ENCODE measurements at regions not wholly inside any gene's neighbourhood (a gene's known extent, or its start where the extent isn't known, plus 50 kb on each side); places are given as distances from the start of the nearest gene placed in this dataset.
"Not testable (repeated sequence)": the region's sequence is repeated elsewhere in the genome, so short reads cannot be mapped to it uniquely, and the experiment has no call there.

DNA sequence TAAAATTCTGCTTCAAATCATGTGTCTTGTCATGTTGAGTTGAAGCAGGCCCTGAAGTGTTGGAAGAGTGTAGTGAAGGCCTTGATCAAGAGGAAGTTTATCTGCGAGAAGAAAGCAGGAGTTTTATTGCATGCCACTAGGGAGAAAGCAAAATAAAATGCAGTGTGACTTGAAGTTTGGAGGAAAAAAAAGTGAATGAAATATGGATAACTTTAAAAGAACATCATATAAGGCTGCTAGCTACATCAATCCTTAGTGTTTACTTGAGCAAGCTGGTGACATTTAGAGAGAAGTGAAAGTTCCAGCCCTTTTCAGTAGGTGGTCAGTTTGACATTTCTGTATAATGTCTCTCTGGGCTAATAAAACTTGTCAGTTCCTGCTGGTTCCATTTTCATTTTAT is 841.1 kb downstream of the TMTC2 start:
- TF ChIP-seq, protein P1, sequence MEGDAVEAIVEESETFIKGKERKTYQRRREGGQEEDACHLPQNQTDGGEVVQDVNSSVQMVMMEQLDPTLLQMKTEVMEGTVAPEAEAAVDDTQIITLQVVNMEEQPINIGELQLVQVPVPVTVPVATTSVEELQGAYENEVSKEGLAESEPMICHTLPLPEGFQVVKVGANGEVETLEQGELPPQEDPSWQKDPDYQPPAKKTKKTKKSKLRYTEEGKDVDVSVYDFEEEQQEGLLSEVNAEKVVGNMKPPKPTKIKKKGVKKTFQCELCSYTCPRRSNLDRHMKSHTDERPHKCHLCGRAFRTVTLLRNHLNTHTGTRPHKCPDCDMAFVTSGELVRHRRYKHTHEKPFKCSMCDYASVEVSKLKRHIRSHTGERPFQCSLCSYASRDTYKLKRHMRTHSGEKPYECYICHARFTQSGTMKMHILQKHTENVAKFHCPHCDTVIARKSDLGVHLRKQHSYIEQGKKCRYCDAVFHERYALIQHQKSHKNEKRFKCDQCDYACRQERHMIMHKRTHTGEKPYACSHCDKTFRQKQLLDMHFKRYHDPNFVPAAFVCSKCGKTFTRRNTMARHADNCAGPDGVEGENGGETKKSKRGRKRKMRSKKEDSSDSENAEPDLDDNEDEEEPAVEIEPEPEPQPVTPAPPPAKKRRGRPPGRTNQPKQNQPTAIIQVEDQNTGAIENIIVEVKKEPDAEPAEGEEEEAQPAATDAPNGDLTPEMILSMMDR (IDR thresholded peaks at IDR 0.05) = no peak
- H3K36me3 Mint-ChIP-seq (ENCODE audit: low read depth) = peaks cover 7% of the 10 kb centered on the region; the same call in 1 of the 2 replicates
- no peak for DNase-seq
- no peak overlapping the region for H3K4me3 Mint-ChIP-seq
- no peaks in the 10 kb centered on the region for H3K27me3 Mint-ChIP-seq (ENCODE audit: insufficient read depth)
- peaks cover 40% of the 10 kb centered on the region for H3K9me3 Mint-ChIP-seq
- H3K27ac Mint-ChIP-seq = no peak overlapping the region
- no peaks in the 10 kb centered on the region for H3K4me1 Mint-ChIP-seq (ENCODE audit: low read depth)

- Mint-ChIP-seq H3K36me3 (ENCODE audit: low read depth) (peaks cover 4% of the 10 kb centered on the region; the same call in 1 of the 2 replicates), H3K9me3 (peaks cover 37% of the 10 kb centered on the region), H3K4me1 (ENCODE audit: low read depth) (no peaks in the 10 kb centered on the region), H3K4me3 (no peak overlapping the region), H3K27me3 (ENCODE audit: insufficient read depth) (no peaks in the 10 kb centered on the region; the same call in none of the 2 replicates), H3K27ac (no peak overlapping the region)
- TF ChIP-seq, protein P1 (IDR thresholded peaks at IDR 0.05) = no peak
- DNase-seq = no peak
Measured at GRCh38 chr12:83515306-83516026, 828.8 kb downstream of the TMTC2 start.

DNA sequence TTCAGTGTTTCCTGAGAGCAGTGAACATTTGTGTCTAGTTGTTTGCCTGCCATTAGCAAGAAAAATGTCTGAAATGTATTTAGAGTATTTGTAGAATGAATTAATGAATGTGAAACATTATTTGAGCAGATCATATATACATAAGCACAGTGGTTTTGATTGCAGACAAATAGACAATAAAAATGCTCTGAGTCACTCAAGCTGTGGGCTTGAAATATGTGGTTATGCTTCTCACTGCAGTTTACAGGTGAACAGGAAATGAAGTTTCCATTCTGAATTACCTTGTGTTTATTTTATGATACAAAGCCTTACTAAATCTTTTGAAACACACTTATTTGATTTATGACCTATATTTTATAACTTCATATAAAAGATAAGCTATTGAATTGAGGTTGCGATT is 827.7 kb downstream of the TMTC2 start:
- H3K4me1 Mint-ChIP-seq (ENCODE audit: low read depth) = no peaks in the 10 kb centered on the region
- H3K36me3 Mint-ChIP-seq (ENCODE audit: low read depth) = peaks cover 4% of the 10 kb centered on the region; the same call in 1 of the 2 replicates
- H3K27me3 Mint-ChIP-seq (ENCODE audit: insufficient read depth) = no peaks in the 10 kb centered on the region; the same call in none of the 2 replicates
- DNase-seq = no peak
- H3K4me3 Mint-ChIP-seq = no peak overlapping the region
- TF ChIP-seq, protein P1 (IDR thresholded peaks at IDR 0.05) = no peak
- H3K9me3 Mint-ChIP-seq = peaks cover 37% of the 10 kb centered on the region
- H3K27ac Mint-ChIP-seq = no peak overlapping the region

DNA sequence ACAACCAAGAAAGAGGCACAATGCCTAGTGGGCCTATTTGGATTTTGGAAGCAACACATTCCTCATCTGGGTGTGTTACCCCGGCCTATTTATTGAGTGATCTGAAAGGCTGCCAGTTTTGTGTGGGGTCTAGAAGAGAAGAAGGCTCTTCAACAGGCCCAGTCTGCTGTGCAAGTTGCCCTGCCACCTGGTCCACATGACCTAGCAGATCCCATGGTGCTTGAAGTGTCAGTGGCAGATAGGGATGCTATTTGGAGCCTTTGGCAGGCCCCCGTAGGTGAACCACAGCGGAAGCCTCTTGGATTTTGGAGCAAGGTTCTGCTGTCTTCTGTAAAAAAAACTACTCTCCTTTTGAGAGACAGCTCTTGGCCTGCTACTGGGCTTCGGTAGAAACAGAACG is 820.1 kb downstream of the TMTC2 start:
- Mint-ChIP-seq H3K27me3 (ENCODE audit: insufficient read depth) (no peaks in the 10 kb centered on the region; the same call in none of the 2 replicates), H3K36me3 (ENCODE audit: low read depth) (peaks cover 4% of the 10 kb centered on the region; the same call in 1 of the 2 replicates), H3K27ac (no peak overlapping the region), H3K4me1 (ENCODE audit: low read depth) (no peaks in the 10 kb centered on the region), H3K4me3 (no peak overlapping the region), H3K9me3 (peaks cover 49% of the 10 kb centered on the region)
- DNase-seq = no peak
- TF ChIP-seq, protein P1 (IDR thresholded peaks at IDR 0.05) = no peak

GRCh38 chr12:83505586-83505985 is 818.9 kb downstream of the TMTC2 start:
- no peaks in the 10 kb centered on the region; the same call in 1 of the 2 replicates for H3K27me3 Mint-ChIP-seq (ENCODE audit: insufficient read depth)
- peaks cover 47% of the 10 kb centered on the region for H3K9me3 Mint-ChIP-seq
- H3K27ac Mint-ChIP-seq = no peak overlapping the region
- H3K36me3 Mint-ChIP-seq (ENCODE audit: low read depth) = no peaks in the 10 kb centered on the region
- H3K4me1 Mint-ChIP-seq (ENCODE audit: low read depth) = no peaks in the 10 kb centered on the region
- DNase-seq = no peak
- TF ChIP-seq, protein P1 (IDR thresholded peaks at IDR 0.05) = no peak
- no peak overlapping the region for H3K4me3 Mint-ChIP-seq

DNA sequence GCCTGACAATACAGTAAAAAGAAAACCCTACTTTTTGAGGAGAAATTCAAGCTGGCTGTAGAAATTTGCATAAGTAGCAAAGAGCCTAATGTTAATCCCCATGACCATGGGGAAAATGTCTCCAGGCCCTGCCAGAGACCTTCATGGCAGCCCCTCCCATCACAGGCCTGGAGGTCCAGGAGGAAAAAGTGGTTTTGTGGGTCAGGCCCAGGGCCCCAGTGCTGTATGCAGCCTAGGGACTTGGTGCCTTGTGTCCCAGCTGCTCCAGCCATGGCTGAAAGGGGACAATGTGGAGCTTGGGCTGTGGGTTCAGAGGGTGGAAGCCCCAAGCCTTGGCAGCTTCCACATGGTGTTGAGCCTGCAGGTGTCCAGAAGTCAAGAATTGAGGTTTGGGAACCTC is 813.2 kb downstream of the TMTC2 start:
- DNase-seq; H3K36me3 Mint-ChIP-seq (ENCODE audit: low read depth); H3K4me3 Mint-ChIP-seq; H3K27me3 Mint-ChIP-seq (ENCODE audit: insufficient read depth); H3K27ac Mint-ChIP-seq; H3K4me1 Mint-ChIP-seq (ENCODE audit: low read depth): not testable (repeated sequence)
- H3K9me3 Mint-ChIP-seq = peaks cover 59% of the 10 kb centered on the region

Data from HFFc6 (cell line).